H9 (cell line): ENCODE measurements at regions not wholly inside any gene's neighbourhood (a gene's known extent, or its start where the extent isn't known, plus 50 kb on each side); places are given as distances from the start of the nearest gene placed in this dataset.

Source experiments
- DNase-seq: peaks from one replicate; pipeline ENCODE4 v3.0.0-alpha.2; 2017
- H2AFZ ChIP-seq: one replicate; pipeline ENCODE4 v1.6.1; 2013; ENCODE audit warnings: mild to moderate bottlenecking, low read length, control low read depth, moderate library complexity
- H2AK5ac ChIP-seq: 2 replicates; pipeline ENCODE4 v1.6.1; 2013; ENCODE audit warnings: low read length, control low read depth, mixed read lengths; ENCODE audit not compliant: insufficient read length
- H2BK120ac ChIP-seq: one replicate; pipeline ENCODE4 v1.6.1; 2013; ENCODE audit warnings: low read depth, mild to moderate bottlenecking, low read length, control low read depth, inconsistent platforms; ENCODE audit not compliant: poor library complexity, severe bottlenecking
- H2BK12ac ChIP-seq: 2 replicates; pipeline ENCODE4 v1.6.1; 2013; ENCODE audit warnings: low read length, control low read depth, mixed read lengths, low read depth; ENCODE audit not compliant: insufficient read length
- H2BK15ac ChIP-seq: 2 replicates; pipeline ENCODE4 v1.6.1; 2013; ENCODE audit warnings: low read depth, low read length, control low read depth
- H2BK20ac ChIP-seq: one replicate; pipeline ENCODE4 v1.6.1; 2013; ENCODE audit warnings: low read depth, mild to moderate bottlenecking, low read length, control low read depth, inconsistent platforms; ENCODE audit not compliant: poor library complexity, severe bottlenecking
- H2BK5ac ChIP-seq: 2 replicates; pipeline ENCODE4 v1.6.1; 2013; ENCODE audit warnings: low read length, control low read depth, mixed read lengths; ENCODE audit not compliant: insufficient read length
- H3K14ac ChIP-seq: 2 replicates; pipeline ENCODE4 v1.6.1; 2013; ENCODE audit warnings: low read length, control low read depth; ENCODE audit not compliant: insufficient read depth
- H3K18ac ChIP-seq: 2 replicates; pipeline ENCODE4 v1.6.1; 2013; ENCODE audit warnings: low read depth, mild to moderate bottlenecking, mixed read lengths, low read length, control low read depth; ENCODE audit not compliant: insufficient read length
- H3K23ac ChIP-seq: 2 replicates; pipeline ENCODE4 v1.6.1; 2013; ENCODE audit warnings: low read length, control low read depth, mixed read lengths, low read depth; ENCODE audit not compliant: insufficient read length
- H3K23me2 ChIP-seq: 2 replicates; pipeline ENCODE4 v1.6.1; 2013; ENCODE audit warnings: low read depth, mild to moderate bottlenecking, mixed read lengths, low read length, control low read depth; ENCODE audit not compliant: insufficient read length, poor library complexity, severe bottlenecking
- H3K27ac ChIP-seq: 2 replicates; pipeline ENCODE4 v1.5.1; 2013; ENCODE audit warnings: low read length, control low read depth, mixed read lengths, low read depth; ENCODE audit not compliant: insufficient read length
- H3K27me3 ChIP-seq: 2 replicates; pipeline ENCODE4 v1.6.1; 2013; ENCODE audit warnings: low read length, control low read depth, inconsistent platforms; ENCODE audit not compliant: insufficient read depth
- H3K4ac ChIP-seq: 2 replicates; pipeline ENCODE4 v1.6.1; 2013; ENCODE audit warnings: low read depth, mild to moderate bottlenecking, control low read depth, inconsistent platforms, low read length, moderate library complexity
- H3K4me1 ChIP-seq: 2 replicates; pipeline ENCODE4 v1.6.1; 2013; ENCODE audit warnings: low read length, control low read depth, inconsistent platforms; ENCODE audit not compliant: insufficient read depth
- H3K4me2 ChIP-seq: 2 replicates; pipeline ENCODE4 v1.6.1; 2013; ENCODE audit warnings: low read length, control low read depth, mixed read lengths; ENCODE audit not compliant: insufficient read length, insufficient read depth
- H3K56ac ChIP-seq: 2 replicates; pipeline ENCODE4 v1.6.1; 2013; ENCODE audit warnings: low read depth, mild to moderate bottlenecking, mixed read lengths, low read length, control low read depth; ENCODE audit not compliant: insufficient read length
- H3K79me1 ChIP-seq: 2 replicates; pipeline ENCODE4 v1.6.1; 2013; ENCODE audit warnings: low read depth, mild to moderate bottlenecking, moderate library complexity, low read length, control low read depth, inconsistent platforms; ENCODE audit not compliant: insufficient read depth, poor library complexity, severe bottlenecking
- H3K79me2 ChIP-seq: 2 replicates; pipeline ENCODE4 v1.6.1; 2013; ENCODE audit warnings: low read length, control low read depth, inconsistent platforms; ENCODE audit not compliant: insufficient read depth
- H3K9ac ChIP-seq: 2 replicates; pipeline ENCODE4 v1.6.1; 2013; ENCODE audit warnings: low read length, control low read depth, mixed read lengths; ENCODE audit not compliant: insufficient read length; ENCODE audit errors: extremely low read depth
- H3K9me3 ChIP-seq: one replicate; pipeline ENCODE4 v1.6.1; 2013; ENCODE audit warnings: low read depth, low read length, inconsistent platforms; ENCODE audit not compliant: control insufficient read depth
- H3T11ph ChIP-seq: one replicate; pipeline ENCODE4 v1.6.1; 2013; ENCODE audit warnings: mild to moderate bottlenecking, low read length, control low read depth, inconsistent platforms
- H4K20me1 ChIP-seq: one replicate; pipeline ENCODE4 v1.6.1; 2013; ENCODE audit not compliant: control insufficient read depth, insufficient read length, insufficient read depth
- H4K5ac ChIP-seq: 2 replicates; pipeline ENCODE4 v1.6.1; 2013; ENCODE audit warnings: low read depth, mild to moderate bottlenecking, mixed read lengths, low read length, control low read depth; ENCODE audit not compliant: insufficient read length
- H4K8ac ChIP-seq: replicated peaks from 2 replicates; pipeline ENCODE4 v1.6.1; 2013; ENCODE audit warnings: low read length, control low read depth, mixed read lengths, low read depth; ENCODE audit not compliant: insufficient read length
- H4K91ac ChIP-seq: 2 replicates; pipeline ENCODE4 v1.6.1; 2013; ENCODE audit warnings: low read depth, mild to moderate bottlenecking, moderate library complexity, mixed read lengths, low read length, control low read depth; ENCODE audit not compliant: insufficient read length
- H3K27ac Mint-ChIP-seq, 3 experiments: 2 replicates in 2 of 3; 3 replicates in 1 of 3; pipeline ENCODE4 v1.8.0; 2020 to 2021; ENCODE audit warnings: mixed read lengths in 3 of 3, mild to moderate bottlenecking in 1 of 3, moderate library complexity in 1 of 3
- H3K27me3 Mint-ChIP-seq: 2 replicates; pipeline ENCODE4 v1.8.0; 2021; ENCODE audit warnings: low read depth, mild to moderate bottlenecking, moderate library complexity, mixed read lengths
- H3K36me3 Mint-ChIP-seq, 3 experiments: 2 replicates in 2 of 3; 3 replicates in 1 of 3; pipeline ENCODE4 v1.8.0; 2020 to 2021; ENCODE audit warnings: low read depth in 3 of 3, mixed read lengths in 3 of 3; ENCODE audit not compliant: insufficient read depth in 1 of 3
- H3K4me1 Mint-ChIP-seq, 2 experiments: 2 replicates each; pipeline ENCODE4 v1.8.0; 2020; ENCODE audit warnings: mixed read lengths in 2 of 2
- H3K4me3 Mint-ChIP-seq, 2 experiments: 2 replicates in 1 of 2; 3 replicates in 1 of 2; pipeline ENCODE4 v1.8.0; 2020 to 2021; ENCODE audit warnings: mild to moderate bottlenecking in 2 of 2, mixed read lengths in 2 of 2, moderate library complexity in 1 of 2
- H3K9me3 Mint-ChIP-seq, 2 experiments: 2 replicates in 1 of 2; 3 replicates in 1 of 2; pipeline ENCODE4 v1.8.0; 2020; ENCODE audit warnings: mild to moderate bottlenecking in 2 of 2, mixed read lengths in 2 of 2, moderate library complexity in 1 of 2
- CTCF ChIP-seq: fragments of 200-600 bp; sonication (generic); conservative IDR thresholded peaks from 3 replicates; pipeline ENCODE4 v1.8.0; 2021; ENCODE audit warnings: antibody characterized with exemption, mild to moderate bottlenecking

DNA sequence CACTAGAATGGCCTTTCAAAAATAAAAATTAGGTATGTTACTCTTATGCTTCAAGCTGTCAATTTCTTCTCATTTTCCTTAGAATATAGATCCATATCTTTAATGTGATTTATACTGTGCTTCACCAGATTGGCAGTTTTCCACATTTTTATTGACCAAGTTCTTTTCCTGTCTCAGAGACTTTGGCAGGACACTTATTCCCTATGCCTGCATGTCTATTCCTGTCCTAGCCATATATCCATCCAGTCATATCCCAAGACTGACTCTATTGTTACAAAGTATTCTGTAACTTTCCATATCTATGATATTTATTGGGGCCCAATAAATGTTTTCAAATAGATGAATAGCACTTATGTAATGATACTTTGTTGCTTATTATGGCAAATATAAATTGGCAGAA is 450.7 kb downstream of the GASK1B start:
- no peak overlapping the region for H3K4me2 ChIP-seq
- H3K9me3 ChIP-seq: no peaks in the 10 kb centered on the region
- H3K79me1 ChIP-seq: no peaks in the 10 kb centered on the region
- Mint-ChIP-seq H3K4me3 (no peak overlapping the region), H3K27me3 (no peaks in the 10 kb centered on the region), H3K36me3 (peaks cover 0 to 2% (median 0%) of the 10 kb centered on the region in 3 experiments; a peak in 1 of 7 replicates), H3K27ac (no peak overlapping the region), H3K4me1 (no peaks in the 10 kb centered on the region), H3K9me3 (peaks cover 0 to 5% of the 10 kb centered on the region in 2 experiments; a peak in 2 of 5 replicates)
- no peaks in the 10 kb centered on the region for H4K20me1 ChIP-seq
- H2BK12ac ChIP-seq: no peak overlapping the region
- H3K23ac ChIP-seq: no peak overlapping the region
- DNase-seq: no peak
- no peak overlapping the region for H2AK5ac ChIP-seq
- H3K27me3 ChIP-seq: no peaks in the 10 kb centered on the region
- no peaks in the 10 kb centered on the region for H3K4me1 ChIP-seq
- no peak overlapping the region for H4K8ac ChIP-seq
- no peaks in the 10 kb centered on the region for H3K23me2 ChIP-seq
- no peak overlapping the region for H3K18ac ChIP-seq
- H2BK5ac ChIP-seq: no peak overlapping the region
- no peak overlapping the region for H2BK120ac ChIP-seq
- no peak overlapping the region for H2AFZ ChIP-seq
- TF ChIP-seq CTCF: no peak
- no peak overlapping the region for H4K91ac ChIP-seq
- no peak overlapping the region for H2BK15ac ChIP-seq
- no peak overlapping the region for H3K27ac ChIP-seq
- no peak overlapping the region for H2BK20ac ChIP-seq
- no peak overlapping the region for H3K4ac ChIP-seq
- H3T11ph ChIP-seq: no peak overlapping the region
- H3K14ac ChIP-seq: no peak overlapping the region
- H3K9ac ChIP-seq: no peak overlapping the region
- no peak overlapping the region for H4K5ac ChIP-seq
- no peak overlapping the region for H3K56ac ChIP-seq
- H3K79me2 ChIP-seq: no peaks in the 10 kb centered on the region
